ENCODE measurements at regions not wholly inside any gene's neighbourhood (a gene's known extent, or its start where the extent isn't known, plus 50 kb on each side); places are given as distances from the start of the nearest gene placed in this dataset.

DNA sequence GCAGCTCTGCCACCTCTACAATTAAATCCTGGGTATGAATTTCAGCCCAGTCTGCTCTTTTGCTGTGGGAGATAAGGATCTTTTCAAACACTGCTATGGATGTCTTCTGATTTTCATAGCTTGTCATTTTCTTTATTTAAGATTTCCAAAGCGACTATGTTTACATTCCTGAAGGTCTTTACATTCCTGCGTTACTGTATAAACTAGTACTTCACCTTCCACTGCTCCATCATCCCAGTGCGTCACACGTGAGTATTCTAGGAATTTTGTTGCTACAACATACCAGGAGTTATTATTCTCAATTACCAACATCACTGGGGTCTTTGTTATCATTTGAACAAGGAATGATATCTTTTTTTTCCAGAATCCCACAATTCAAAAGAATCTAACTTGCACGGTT, 944.7 kb downstream of the SORCS3 start:
- H3K56ac ChIP-seq (replicated peaks; ENCODE audit: insufficient read length, low read depth, low read length), result no peak overlapping the region
- no peak overlapping the region for H4K8ac ChIP-seq (ENCODE audit: extremely low read depth, insufficient read depth, low read length)
- H4K5ac ChIP-seq (ENCODE audit: insufficient read length, low read depth, low read length), result no peak overlapping the region
- CTCF ChIA-PET (ENCODE audit: partially characterized antibody), result interaction anchor here (0.6 kb wide), 1 partner anchor 20 kb away, joined by 4 read pairs; no protein-coding TSS in a partner anchor
- FAIRE-seq (no peak), DNase-seq (ENCODE audit: low read depth in 1 of 2, low spot score in 2 of 2) (no peak)
- no peaks in the 10 kb centered on the region for H3K9me3 ChIP-seq (ENCODE audit: insufficient read depth in 2 of 2, low read depth in 1 of 2, low read length in 1 of 2)
- no peaks in the 10 kb centered on the region for H3K79me2 ChIP-seq (ENCODE audit: control insufficient read depth in 1 of 2, insufficient read depth in 2 of 2, low read length in 2 of 2)
- H3K23ac ChIP-seq (ENCODE audit: insufficient read length), result no peak overlapping the region
- no peak overlapping the region for H3K4me3 ChIP-seq (ENCODE audit: extremely low read depth in 1 of 4, insufficient read depth in 2 of 4, low read depth in 3 of 4, low read length in 4 of 4)
- H2BK5ac ChIP-seq (ENCODE audit: low read depth, low read length), result no peak overlapping the region
- no peak overlapping the region for H3K9ac ChIP-seq (replicated peaks in 1 of 4; ENCODE audit: extremely low read depth in 1 of 4, low read depth in 3 of 4, low read length in 3 of 4)
- H2AFZ ChIP-seq (ENCODE audit: low read length), result no peak overlapping the region
- POLR2A ChIA-PET (ENCODE audit: partially characterized antibody), result no interaction called here
- H3K4me1 ChIP-seq (replicated peaks in 1 of 4; ENCODE audit: control insufficient read depth in 3 of 4, insufficient read depth in 4 of 4, low read length in 3 of 4), result peaks cover 0 to 4% (median 0%) of the 10 kb centered on the region in 4 experiments; a peak in 1 of 7 replicates
- no peaks in the 10 kb centered on the region for H3K27me3 ChIP-seq (replicated peaks in 1 of 4; ENCODE audit: control insufficient read depth in 3 of 4, extremely low read depth in 1 of 4, insufficient read depth in 3 of 4, low read length in 3 of 4)
- H3K36me3 ChIP-seq (ENCODE audit: control insufficient read depth in 2 of 4, insufficient read depth in 4 of 4, low read length in 3 of 4), result no peaks in the 10 kb centered on the region
- H2AK5ac ChIP-seq (ENCODE audit: low read depth, low read length), result no peak overlapping the region
- no peak overlapping the region for H3K27ac ChIP-seq (ENCODE audit: low read depth, low read length)
- no peak overlapping the region for H3K4ac ChIP-seq (replicated peaks; ENCODE audit: insufficient read length, low read depth, low read length)
- H3K79me1 ChIP-seq (ENCODE audit: low read depth, low read length), result no peaks in the 10 kb centered on the region
- no peak overlapping the region for H2BK15ac ChIP-seq (ENCODE audit: low read length)
- H3K14ac ChIP-seq (ENCODE audit: insufficient read length), result no peak overlapping the region
- no peak overlapping the region for H4K91ac ChIP-seq (replicated peaks; ENCODE audit: insufficient read length, low read length)
- WGBS, 2 experiments (ENCODE audit: extremely low coverage in 1 of 2, insufficient coverage in 1 of 2, insufficient read length in 1 of 2, insufficient replicate concordance in 2 of 2, low coverage in 1 of 2, low lambda C conversion rate in 2 of 2, missing lambda C conversion rate in 1 of 2), result 73% methylated on average over 5 of the region's 5 CpGs; no CpG with 5 or more reads in 1 of the 2 experiments
- TF ChIP-seq TEAD4 (IDR thresholded peaks at IDR 0.05; ENCODE audit: low read depth, low read length), result peak; percentile 93
- no peak for TF ChIP-seq SP1 (IDR thresholded peaks at IDR 0.05; ENCODE audit: low read depth, low read length)
- no peak for TF ChIP-seq HDAC2 (IDR thresholded peaks at IDR 0.05; ENCODE audit: borderline replicate concordance in 1 of 2, low read depth in 2 of 2, low read length in 2 of 2)
- no peak overlapping the region for H2BK120ac ChIP-seq (replicated peaks; ENCODE audit: low read depth, low read length)
- no peak overlapping the region for H2BK20ac ChIP-seq (ENCODE audit: low read length)
- H3K4me2 ChIP-seq (ENCODE audit: insufficient read depth in 1 of 2, low read depth in 2 of 2, low read length in 2 of 2), result no peak overlapping the region
- H3K18ac ChIP-seq (ENCODE audit: extremely low read depth, low read length), result no peak overlapping the region
- no peaks in the 10 kb centered on the region for H3K23me2 ChIP-seq (ENCODE audit: low read depth, low read length)
- no peak overlapping the region; the same call in 1 of the 2 replicates for H2BK12ac ChIP-seq (ENCODE audit: low read depth, low read length)
- H4K20me1 ChIP-seq (replicated peaks in 1 of 2; ENCODE audit: control insufficient read depth in 1 of 2, insufficient read depth in 2 of 2, low read length in 2 of 2), result no peaks in the 10 kb centered on the region
